ENCODE measurements at regions not wholly inside any gene's neighbourhood (a gene's known extent, or its start where the extent isn't known, plus 50 kb on each side); places are given as distances from the start of the nearest gene placed in this dataset.

DNA sequence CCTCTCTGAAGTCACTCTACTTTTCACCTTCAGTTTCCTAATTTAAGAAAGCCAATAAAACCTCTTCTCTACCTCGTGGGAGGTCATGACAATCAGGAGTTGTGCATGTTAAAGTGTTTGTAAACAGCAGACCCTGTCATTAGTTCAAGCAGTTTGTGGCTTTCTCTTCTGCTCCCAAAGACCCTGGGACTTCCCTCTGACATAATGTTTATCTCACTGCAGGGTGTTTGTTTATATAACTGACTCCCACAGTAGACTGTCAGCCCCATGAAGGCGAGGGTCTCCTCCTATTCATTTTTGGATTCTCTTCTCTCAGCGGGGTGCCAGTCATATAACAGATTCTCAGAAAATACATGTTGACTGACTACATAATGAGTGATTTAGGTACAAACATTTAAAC lies 360.0 kb upstream of the ZNF462 start:
- Histone ChIP-seq H3K9me3 (ENCODE audit: control insufficient read depth in 2 of 3, insufficient read depth in 1 of 3, low read length in 3 of 3) (no peaks in the 10 kb centered on the region), H3K36me3 (ENCODE audit: control insufficient read depth in 2 of 3, insufficient read depth in 3 of 3, low read length in 3 of 3) (no peaks in the 10 kb centered on the region), H3K27me3 (ENCODE audit: control insufficient read depth, insufficient read depth, low read length) (no peaks in the 10 kb centered on the region), H3K4me3 (ENCODE audit: low read length in 3 of 3) (no peak overlapping the region), H3K4me1 (ENCODE audit: control insufficient read depth in 2 of 3, insufficient read depth in 2 of 3, low read depth in 1 of 3, low read length in 3 of 3) (no peaks in the 10 kb centered on the region), H3K27ac (ENCODE audit: low read depth in 2 of 2, low read length in 2 of 2) (no peak overlapping the region), H3K9ac (ENCODE audit: low read length in 3 of 3) (no peak overlapping the region)
- FAIRE-seq (no peak), DNase-seq (no peak)
- intact Hi-C loops (cut with DNase I), result no loop called here
- TF ChIP-seq, protein P1, sequence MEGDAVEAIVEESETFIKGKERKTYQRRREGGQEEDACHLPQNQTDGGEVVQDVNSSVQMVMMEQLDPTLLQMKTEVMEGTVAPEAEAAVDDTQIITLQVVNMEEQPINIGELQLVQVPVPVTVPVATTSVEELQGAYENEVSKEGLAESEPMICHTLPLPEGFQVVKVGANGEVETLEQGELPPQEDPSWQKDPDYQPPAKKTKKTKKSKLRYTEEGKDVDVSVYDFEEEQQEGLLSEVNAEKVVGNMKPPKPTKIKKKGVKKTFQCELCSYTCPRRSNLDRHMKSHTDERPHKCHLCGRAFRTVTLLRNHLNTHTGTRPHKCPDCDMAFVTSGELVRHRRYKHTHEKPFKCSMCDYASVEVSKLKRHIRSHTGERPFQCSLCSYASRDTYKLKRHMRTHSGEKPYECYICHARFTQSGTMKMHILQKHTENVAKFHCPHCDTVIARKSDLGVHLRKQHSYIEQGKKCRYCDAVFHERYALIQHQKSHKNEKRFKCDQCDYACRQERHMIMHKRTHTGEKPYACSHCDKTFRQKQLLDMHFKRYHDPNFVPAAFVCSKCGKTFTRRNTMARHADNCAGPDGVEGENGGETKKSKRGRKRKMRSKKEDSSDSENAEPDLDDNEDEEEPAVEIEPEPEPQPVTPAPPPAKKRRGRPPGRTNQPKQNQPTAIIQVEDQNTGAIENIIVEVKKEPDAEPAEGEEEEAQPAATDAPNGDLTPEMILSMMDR (IDR thresholded peaks at IDR 0.05; ENCODE audit: borderline replicate concordance, extremely low read depth, insufficient read depth), result no peak

- TF ChIP-seq, protein P1 (IDR thresholded peaks at IDR 0.05; ENCODE audit: borderline replicate concordance, extremely low read depth, insufficient read depth), result no peak
- Histone ChIP-seq H3K27ac (ENCODE audit: low read depth in 2 of 2, low read length in 2 of 2) (no peak overlapping the region), H3K9me3 (ENCODE audit: control insufficient read depth in 2 of 3, insufficient read depth in 1 of 3, low read length in 3 of 3) (no peaks in the 10 kb centered on the region), H3K4me1 (ENCODE audit: control insufficient read depth in 2 of 3, insufficient read depth in 2 of 3, low read depth in 1 of 3, low read length in 3 of 3) (no peaks in the 10 kb centered on the region), H3K9ac (ENCODE audit: low read length in 3 of 3) (no peak overlapping the region), H3K4me3 (ENCODE audit: low read length in 3 of 3) (no peak overlapping the region), H3K27me3 (ENCODE audit: control insufficient read depth, insufficient read depth, low read length) (no peaks in the 10 kb centered on the region), H3K36me3 (ENCODE audit: control insufficient read depth in 2 of 3, insufficient read depth in 3 of 3, low read length in 3 of 3) (no peaks in the 10 kb centered on the region)
- DNase-seq, result no peak
- intact Hi-C loops (cut with DNase I), result no loop called here
- FAIRE-seq, result no peak
Measured at GRCh38 chr9:106503759-106504158, 359.2 kb upstream of the ZNF462 start.

GRCh38 chr9:106526716-106527204 lies 336.2 kb upstream of the ZNF462 start:
- FAIRE-seq, result no peak
- no peak for DNase-seq
- H3K27ac ChIP-seq (ENCODE audit: low read depth in 2 of 2, low read length in 2 of 2), result no peak overlapping the region
- H3K9me3 ChIP-seq (ENCODE audit: control insufficient read depth in 2 of 3, insufficient read depth in 1 of 3, low read length in 3 of 3), result no peaks in the 10 kb centered on the region
- no peak overlapping the region for H3K4me3 ChIP-seq (ENCODE audit: low read length in 3 of 3)
- H3K4me1 ChIP-seq (ENCODE audit: control insufficient read depth in 2 of 3, insufficient read depth in 2 of 3, low read depth in 1 of 3, low read length in 3 of 3), result no peaks in the 10 kb centered on the region
- TF ChIP-seq, protein P1 (IDR thresholded peaks at IDR 0.05; ENCODE audit: borderline replicate concordance, extremely low read depth, insufficient read depth), result no peak
- H3K9ac ChIP-seq (ENCODE audit: low read length in 3 of 3), result no peak overlapping the region
- H3K27me3 ChIP-seq (ENCODE audit: control insufficient read depth, insufficient read depth, low read length), result no peaks in the 10 kb centered on the region
- no peaks in the 10 kb centered on the region for H3K36me3 ChIP-seq (ENCODE audit: control insufficient read depth in 2 of 3, insufficient read depth in 3 of 3, low read length in 3 of 3)
- intact Hi-C loops (cut with DNase I), result no loop called here

DNA sequence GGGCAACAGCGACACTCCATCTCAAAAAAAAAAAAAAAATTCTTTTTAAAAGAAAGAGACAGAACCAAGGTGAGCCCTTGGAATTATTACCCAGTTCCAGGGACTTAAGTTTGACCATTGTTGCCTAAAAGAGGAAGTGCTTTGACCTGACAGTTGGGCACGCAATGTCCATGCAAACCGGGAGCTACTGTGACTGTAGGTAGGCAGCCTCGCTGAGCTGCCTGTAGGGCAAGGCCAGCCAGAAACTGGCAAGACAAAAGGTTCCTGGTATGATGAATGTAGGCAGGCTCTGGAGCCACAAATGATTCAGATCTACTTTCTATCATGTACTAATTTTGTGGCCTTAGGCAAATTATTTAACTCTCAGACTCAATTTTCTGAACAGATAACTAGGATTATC lies 334.8 kb upstream of the ZNF462 start:
- H3K9me3 ChIP-seq (ENCODE audit: control insufficient read depth in 2 of 3, insufficient read depth in 1 of 3, low read length in 3 of 3), result no peaks in the 10 kb centered on the region

More for the DNA sequence above, 334.8 kb upstream of the ZNF462 start:
- no peaks in the 10 kb centered on the region for H3K4me1 ChIP-seq (ENCODE audit: control insufficient read depth in 2 of 3, insufficient read depth in 2 of 3, low read depth in 1 of 3, low read length in 3 of 3)
- no peaks in the 10 kb centered on the region for H3K36me3 ChIP-seq (ENCODE audit: control insufficient read depth in 2 of 3, insufficient read depth in 3 of 3, low read length in 3 of 3)
- TF ChIP-seq, protein P1 (IDR thresholded peaks at IDR 0.05; ENCODE audit: borderline replicate concordance, extremely low read depth, insufficient read depth), result no peak
- H3K27ac ChIP-seq (ENCODE audit: low read depth in 2 of 2, low read length in 2 of 2), result no peak overlapping the region
- no peak for DNase-seq
- no peak overlapping the region for H3K4me3 ChIP-seq (ENCODE audit: low read length in 3 of 3)
- no peak overlapping the region for H3K9ac ChIP-seq (ENCODE audit: low read length in 3 of 3)
- no peak for FAIRE-seq
- H3K27me3 ChIP-seq (ENCODE audit: control insufficient read depth, insufficient read depth, low read length), result no peaks in the 10 kb centered on the region
- intact Hi-C loops (cut with DNase I), result no loop called here

Data from kidney (tissue), 13 donors.